Central memory CD8-positive, alpha-beta T cell (primary cell): ENCODE measurements at regions not wholly inside any gene's neighbourhood (a gene's known extent, or its start where the extent isn't known, plus 50 kb on each side); places are given as distances from the start of the nearest gene placed in this dataset.

Source experiments
- ATAC-seq: fragments of 150-1000 bp; cut with Tn5 transposase; replicated peaks from 2 replicates; pipeline ENCODE4 v1.10.0; 2022; ENCODE audit warnings: mild to moderate bottlenecking, moderate FRiP score, moderate number of reproducible peaks; ENCODE audit not compliant: poor library complexity, severe bottlenecking; ENCODE audit errors: extremely low read depth
- DNase-seq, 2 donors: peaks; one replicate each; pipeline ENCODE4 v3.0.0; 2021; ENCODE audit warnings: low spot score in 2 of 2
- H3K27ac Mint-ChIP-seq: one replicate; pipeline ENCODE4 v1.8.0; 2022; ENCODE audit warnings: low read depth, mild to moderate bottlenecking, moderate library complexity, mixed read lengths
- H3K27me3 Mint-ChIP-seq: one replicate; pipeline ENCODE4 v1.8.0; 2022; ENCODE audit warnings: mixed read lengths
- H3K36me3 Mint-ChIP-seq: one replicate; pipeline ENCODE4 v1.8.0; 2022; ENCODE audit warnings: mild to moderate bottlenecking, moderate library complexity, mixed read lengths; ENCODE audit not compliant: insufficient read depth
- H3K4me1 Mint-ChIP-seq: one replicate; pipeline ENCODE4 v1.8.0; 2022; ENCODE audit warnings: mixed read lengths
- H3K4me3 Mint-ChIP-seq: one replicate; pipeline ENCODE4 v1.8.0; 2022; ENCODE audit warnings: mild to moderate bottlenecking, moderate library complexity, mixed read lengths
- H3K9me3 Mint-ChIP-seq: one replicate; pipeline ENCODE4 v1.8.0; 2022; ENCODE audit warnings: mixed read lengths

GRCh38 chr9:135216791-135217441 is 129.4 kb downstream of the OLFM1 start:
- no peak for ATAC-seq
- no peaks in the 10 kb centered on the region for H3K4me1 Mint-ChIP-seq

GRCh38 chr9:135217836-135218235 is 130.4 kb downstream of the OLFM1 start:
- ATAC-seq, result no peak
- no peaks in the 10 kb centered on the region for H3K4me1 Mint-ChIP-seq

More at GRCh38 chr9:135216791-135217441, 129.4 kb downstream of the OLFM1 start:
- H3K27me3 Mint-ChIP-seq, result peaks cover 32% of the 10 kb centered on the region
- no peak overlapping the region for H3K27ac Mint-ChIP-seq
- no peak for DNase-seq
- no peaks in the 10 kb centered on the region for H3K36me3 Mint-ChIP-seq
- H3K9me3 Mint-ChIP-seq, result no peaks in the 10 kb centered on the region
- H3K4me3 Mint-ChIP-seq, result no peak overlapping the region

GRCh38 chr9:135218331-135219225 is 131.1 kb downstream of the OLFM1 start:
- Mint-ChIP-seq H3K27ac (no peak overlapping the region), H3K4me1 (no peaks in the 10 kb centered on the region), H3K27me3 (peaks cover 32% of the 10 kb centered on the region), H3K9me3 (no peaks in the 10 kb centered on the region), H3K36me3 (no peaks in the 10 kb centered on the region), H3K4me3 (no peak overlapping the region)
- ATAC-seq (no peak), DNase-seq (no peak)

More at GRCh38 chr9:135217836-135218235, 130.4 kb downstream of the OLFM1 start:
- Mint-ChIP-seq H3K9me3 (no peaks in the 10 kb centered on the region), H3K27me3 (peaks cover 32% of the 10 kb centered on the region), H3K4me3 (no peak overlapping the region), H3K36me3 (no peaks in the 10 kb centered on the region), H3K27ac (no peak overlapping the region)
- no peak for DNase-seq

GRCh38 chr9:135219676-135220600 is 132.5 kb downstream of the OLFM1 start:
- H3K4me1 Mint-ChIP-seq, result no peaks in the 10 kb centered on the region
- H3K27ac Mint-ChIP-seq, result no peak overlapping the region
- H3K4me3 Mint-ChIP-seq, result no peak overlapping the region
- H3K36me3 Mint-ChIP-seq, result no peaks in the 10 kb centered on the region
- no peaks in the 10 kb centered on the region for H3K9me3 Mint-ChIP-seq
- no peak for DNase-seq
- no peak for ATAC-seq
- peaks cover 31% of the 10 kb centered on the region for H3K27me3 Mint-ChIP-seq

GRCh38 chr9:135220601-135221575 is 133.4 kb downstream of the OLFM1 start:
- no peaks in the 10 kb centered on the region for H3K4me1 Mint-ChIP-seq

GRCh38 chr9:135221576-135221950 is 134.1 kb downstream of the OLFM1 start:
- no peak overlapping the region for H3K4me3 Mint-ChIP-seq
- no peak overlapping the region for H3K27ac Mint-ChIP-seq
- DNase-seq (no peak), ATAC-seq (no peak)
- H3K36me3 Mint-ChIP-seq, result no peaks in the 10 kb centered on the region
- H3K27me3 Mint-ChIP-seq, result peaks cover 18% of the 10 kb centered on the region
- no peaks in the 10 kb centered on the region for H3K9me3 Mint-ChIP-seq
- no peaks in the 10 kb centered on the region for H3K4me1 Mint-ChIP-seq

More at GRCh38 chr9:135220601-135221575, 133.4 kb downstream of the OLFM1 start:
- no peak for DNase-seq
- ATAC-seq, result no peak
- H3K4me3 Mint-ChIP-seq, result no peak overlapping the region
- no peak overlapping the region for H3K27ac Mint-ChIP-seq
- H3K9me3 Mint-ChIP-seq, result no peaks in the 10 kb centered on the region
- H3K27me3 Mint-ChIP-seq, result peaks cover 22% of the 10 kb centered on the region
- H3K36me3 Mint-ChIP-seq, result no peaks in the 10 kb centered on the region

- no peak overlapping the region for H3K4me3 Mint-ChIP-seq
- no peaks in the 10 kb centered on the region for H3K4me1 Mint-ChIP-seq
- no peaks in the 10 kb centered on the region for H3K36me3 Mint-ChIP-seq
- H3K9me3 Mint-ChIP-seq, result no peaks in the 10 kb centered on the region
- no peak for DNase-seq
- no peak overlapping the region for H3K27ac Mint-ChIP-seq
- no peak for ATAC-seq
- peaks cover 13% of the 10 kb centered on the region for H3K27me3 Mint-ChIP-seq
These were observed 134.6 kb downstream of the OLFM1 start for GRCh38 chr9:135221951-135222631.

- no peak overlapping the region for H3K27ac Mint-ChIP-seq
- H3K4me1 Mint-ChIP-seq, result no peaks in the 10 kb centered on the region
- no peak overlapping the region for H3K4me3 Mint-ChIP-seq
- DNase-seq (no peak), ATAC-seq (no peak)
- peaks cover 3% of the 10 kb centered on the region for H3K27me3 Mint-ChIP-seq
- H3K36me3 Mint-ChIP-seq, result no peaks in the 10 kb centered on the region
- H3K9me3 Mint-ChIP-seq, result no peaks in the 10 kb centered on the region
These were observed 135.7 kb downstream of the OLFM1 start for GRCh38 chr9:135222881-135223760.

- no peaks in the 10 kb centered on the region for H3K27me3 Mint-ChIP-seq
- no peak for DNase-seq
- H3K4me1 Mint-ChIP-seq, result no peaks in the 10 kb centered on the region
- no peak overlapping the region for H3K27ac Mint-ChIP-seq
- no peaks in the 10 kb centered on the region for H3K36me3 Mint-ChIP-seq
- no peak for ATAC-seq
- H3K9me3 Mint-ChIP-seq, result no peaks in the 10 kb centered on the region
- no peak overlapping the region for H3K4me3 Mint-ChIP-seq
These were observed 136.4 kb downstream of the OLFM1 start for GRCh38 chr9:135223831-135224230.

GRCh38 chr9:135224286-135224877 is 136.9 kb downstream of the OLFM1 start:
- no peak for ATAC-seq
- Mint-ChIP-seq H3K27me3 (no peaks in the 10 kb centered on the region), H3K36me3 (no peaks in the 10 kb centered on the region), H3K9me3 (no peaks in the 10 kb centered on the region), H3K4me3 (no peak overlapping the region), H3K4me1 (no peaks in the 10 kb centered on the region), H3K27ac (no peak overlapping the region)
- DNase-seq, result no peak
